ENCODE measurements at regions not wholly inside any gene's neighbourhood (a gene's known extent, or its start where the extent isn't known, plus 50 kb on each side); places are given as distances from the start of the nearest gene placed in this dataset.

GRCh38 chr9:92191801-92192200, 76.6 kb upstream of the SPTLC1 start:
- Histone ChIP-seq H3K4me3 (no peak overlapping the region), H3K27me3 (ENCODE audit: insufficient read depth in 3 of 3, low read length in 2 of 3) (peaks cover 0 to 2% (median 0%) of the 10 kb centered on the region in 3 donors), H3K36me3 (ENCODE audit: insufficient read depth in 1 of 2, low read depth in 1 of 2) (no peaks in the 10 kb centered on the region), H3K9me3 (no peaks in the 10 kb centered on the region), H3K27ac (no peak overlapping the region), H3K4me1 (no peaks in the 10 kb centered on the region)
- intact Hi-C loops (cut with DNase I), result no loop called here
- ATAC-seq (no peak), DNase-seq (no peak)
- TF ChIP-seq, protein P1, sequence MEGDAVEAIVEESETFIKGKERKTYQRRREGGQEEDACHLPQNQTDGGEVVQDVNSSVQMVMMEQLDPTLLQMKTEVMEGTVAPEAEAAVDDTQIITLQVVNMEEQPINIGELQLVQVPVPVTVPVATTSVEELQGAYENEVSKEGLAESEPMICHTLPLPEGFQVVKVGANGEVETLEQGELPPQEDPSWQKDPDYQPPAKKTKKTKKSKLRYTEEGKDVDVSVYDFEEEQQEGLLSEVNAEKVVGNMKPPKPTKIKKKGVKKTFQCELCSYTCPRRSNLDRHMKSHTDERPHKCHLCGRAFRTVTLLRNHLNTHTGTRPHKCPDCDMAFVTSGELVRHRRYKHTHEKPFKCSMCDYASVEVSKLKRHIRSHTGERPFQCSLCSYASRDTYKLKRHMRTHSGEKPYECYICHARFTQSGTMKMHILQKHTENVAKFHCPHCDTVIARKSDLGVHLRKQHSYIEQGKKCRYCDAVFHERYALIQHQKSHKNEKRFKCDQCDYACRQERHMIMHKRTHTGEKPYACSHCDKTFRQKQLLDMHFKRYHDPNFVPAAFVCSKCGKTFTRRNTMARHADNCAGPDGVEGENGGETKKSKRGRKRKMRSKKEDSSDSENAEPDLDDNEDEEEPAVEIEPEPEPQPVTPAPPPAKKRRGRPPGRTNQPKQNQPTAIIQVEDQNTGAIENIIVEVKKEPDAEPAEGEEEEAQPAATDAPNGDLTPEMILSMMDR (IDR thresholded peaks at IDR 0.05), result no peak
- 45 to 56% (median 55%) methylated on average over 6 of the region's 6 CpGs for WGBS, 3 donors

DNA sequence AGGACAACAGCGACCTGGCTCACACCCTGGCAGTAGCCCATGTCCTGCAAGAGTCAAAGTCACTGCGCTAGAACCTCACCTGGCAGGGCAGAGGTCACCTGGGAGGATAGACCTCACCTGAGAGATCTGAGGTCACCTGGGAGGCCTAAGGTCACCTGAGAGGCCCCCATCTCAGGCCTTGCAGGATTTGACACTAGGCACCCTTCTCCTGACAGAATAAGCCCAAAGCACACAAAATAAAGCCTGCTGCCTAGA, 75.2 kb upstream of the SPTLC1 start:
- WGBS, 3 donors, result 62 to 69% (median 63%) methylated on average over 2 of the region's 2 CpGs
- DNase-seq (no peak), ATAC-seq (no peak)
- H3K27me3 ChIP-seq (ENCODE audit: insufficient read depth in 3 of 3, low read length in 2 of 3), result peaks cover 0 to 4% (median 0%) of the 10 kb centered on the region in 3 donors
- TF ChIP-seq, protein P1 (IDR thresholded peaks at IDR 0.05), result no peak
- no peaks in the 10 kb centered on the region for H3K9me3 ChIP-seq
- H3K4me3 ChIP-seq, result no peak overlapping the region
- H3K36me3 ChIP-seq (ENCODE audit: insufficient read depth in 1 of 2, low read depth in 1 of 2), result no peaks in the 10 kb centered on the region
- H3K4me1 ChIP-seq, result no peaks in the 10 kb centered on the region
- no peak overlapping the region for H3K27ac ChIP-seq
- intact Hi-C loops (cut with DNase I), result no loop called here

- H3K36me3 ChIP-seq (ENCODE audit: insufficient read depth in 1 of 2, low read depth in 1 of 2), result no peaks in the 10 kb centered on the region
- H3K4me3 ChIP-seq, result no peak overlapping the region
- WGBS, 3 donors, result 58 to 66% (median 63%) methylated on average over 26 to 30 of the region's 30 CpGs
- ATAC-seq (no peak), DNase-seq (no peak)
- no peak overlapping the region for H3K27ac ChIP-seq
- no peaks in the 10 kb centered on the region for H3K4me1 ChIP-seq
- H3K27me3 ChIP-seq (ENCODE audit: insufficient read depth in 3 of 3, low read length in 2 of 3), result peaks cover 0 to 4% (median 0%) of the 10 kb centered on the region in 3 donors
- H3K9me3 ChIP-seq, result no peaks in the 10 kb centered on the region
- TF ChIP-seq, protein P1 (IDR thresholded peaks at IDR 0.05), result no peak
- intact Hi-C loops (cut with DNase I), result no loop called here
Measured at GRCh38 chr9:92189782-92190535, 74.7 kb upstream of the SPTLC1 start.

DNA sequence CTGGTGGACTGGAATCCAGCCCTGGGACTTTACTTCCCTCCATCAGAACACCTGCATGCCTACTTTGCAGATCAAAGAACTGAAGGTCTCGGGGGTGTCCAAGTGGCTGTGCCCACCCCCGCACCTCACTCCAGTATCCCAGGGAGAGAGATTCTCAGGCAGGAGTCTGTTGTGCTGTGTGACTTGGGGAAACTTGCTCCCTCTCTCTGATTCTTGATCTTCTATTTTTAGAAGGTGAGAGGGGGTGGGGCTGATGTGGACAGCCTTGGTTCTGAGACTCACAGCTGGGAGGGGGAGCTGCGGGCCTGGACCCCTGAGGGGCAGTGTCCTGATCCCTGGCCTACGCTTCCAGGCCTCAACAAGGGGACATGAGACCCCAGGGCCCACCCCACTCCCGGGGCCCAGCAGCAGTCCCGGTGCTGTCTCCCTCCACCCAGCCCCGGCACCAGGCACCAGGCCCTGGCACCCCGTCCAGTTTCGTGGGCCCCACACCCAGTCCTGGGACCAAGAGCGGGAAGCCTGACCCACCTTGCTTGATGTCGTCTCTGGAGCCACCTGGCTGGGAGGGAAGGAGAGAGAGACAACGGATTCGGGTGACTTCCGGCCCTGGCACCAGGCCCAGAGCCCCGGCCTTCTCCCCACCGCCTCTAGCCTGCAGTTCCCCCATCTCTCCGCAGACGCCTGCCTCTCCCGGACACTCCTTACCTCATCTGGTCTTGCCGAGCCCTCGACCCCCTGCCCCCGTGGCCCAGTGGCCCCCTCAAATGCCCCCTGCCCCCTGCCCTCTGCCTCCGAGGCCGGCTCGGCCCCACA, 74.0 kb upstream of the SPTLC1 start:
- no peak overlapping the region for H3K27ac ChIP-seq
- no peaks in the 10 kb centered on the region for H3K4me1 ChIP-seq
- TF ChIP-seq, protein P1 (IDR thresholded peaks at IDR 0.05), result no peak
- DNase-seq (no peak), ATAC-seq (no peak)
- H3K36me3 ChIP-seq (ENCODE audit: insufficient read depth in 1 of 2, low read depth in 1 of 2), result no peaks in the 10 kb centered on the region
- H3K27me3 ChIP-seq (ENCODE audit: insufficient read depth in 3 of 3, low read length in 2 of 3), result peaks cover 0 to 4% (median 0%) of the 10 kb centered on the region in 3 donors
- H3K9me3 ChIP-seq, result no peaks in the 10 kb centered on the region
- H3K4me3 ChIP-seq, result no peak overlapping the region
- intact Hi-C loops (cut with DNase I), result no loop called here
- WGBS, 3 donors, result 46 to 50% (median 47%) methylated on average over 17 to 25 of the region's 25 CpGs

Data from psoas muscle (tissue), 7 donors.